WTC11 (cell line): ENCODE measurements at regions not wholly inside any gene's neighbourhood (a gene's known extent, or its start where the extent isn't known, plus 50 kb on each side); places are given as distances from the start of the nearest gene placed in this dataset.

Source experiments
- ATAC-seq: fragments of 200-7000 bp; cut with Tn5 transposase; 2 replicates; pipeline ENCODE4 v1.10.0; 2021; ENCODE audit warnings: mild to moderate bottlenecking, moderate library complexity
- CTCF ChIA-PET: fragments of 300-600 bp; sonication (Branson Sonifier 250); formaldehyde crosslinking; loops from one replicate; lab custom pipeline; 2021; ENCODE audit warnings: antibody characterized with exemption; lab: Charles Lee
- POLR2A ChIA-PET: fragments of 350-600 bp; sonication (Branson Sonifier 250); formaldehyde crosslinking; loops from one replicate; lab custom pipeline; 2021; ENCODE audit warnings: antibody characterized with exemption; lab: Charles Lee
- DNase-seq: peaks from one replicate; pipeline ENCODE4 v3.0.0; 2021; ENCODE audit warnings: low spot score
- H3K27ac Mint-ChIP-seq: 2 replicates; pipeline ENCODE4 v1.8.0; 2021; ENCODE audit warnings: mixed read lengths
- H3K27me3 Mint-ChIP-seq: 2 replicates; pipeline ENCODE4 v1.8.0; 2021; ENCODE audit warnings: low read depth, mild to moderate bottlenecking, moderate library complexity, mixed read lengths
- H3K36me3 Mint-ChIP-seq: 2 replicates; pipeline ENCODE4 v1.8.0; 2021; ENCODE audit warnings: mixed read lengths
- H3K4me1 Mint-ChIP-seq: 2 replicates; pipeline ENCODE4 v1.8.0; 2022; ENCODE audit warnings: mixed read lengths
- H3K4me3 Mint-ChIP-seq: 2 replicates; pipeline ENCODE4 v1.8.0; 2021; ENCODE audit warnings: mild to moderate bottlenecking, moderate library complexity, mixed read lengths
- H3K9me3 Mint-ChIP-seq: 2 replicates; pipeline ENCODE4 v1.8.0; 2021; ENCODE audit warnings: mixed read lengths
- GABPB1 ChIP-seq: sonication (generic); formaldehyde crosslinking; IDR thresholded peaks from 2 replicates; pipeline ENCODE4 v1.8.1; 2023; ENCODE audit warnings: mild to moderate bottlenecking, missing genetic modification reagents
- JUN ChIP-seq: sonication (generic); formaldehyde crosslinking; IDR thresholded peaks from 2 replicates; pipeline ENCODE4 v1.8.0; 2023; ENCODE audit warnings: mild to moderate bottlenecking, missing genetic modification reagents
- MLX ChIP-seq: sonication (generic); formaldehyde crosslinking; IDR thresholded peaks from 2 replicates; pipeline ENCODE4 v1.8.1; 2023; ENCODE audit warnings: mild to moderate bottlenecking, missing genetic modification reagents, moderate library complexity
- MXD4 ChIP-seq: fragments of 250-450 bp; sonication (Bioruptor Pico); IDR thresholded peaks from 2 replicates; pipeline ENCODE4 v1.8.0; 2021; ENCODE audit warnings: mild to moderate bottlenecking, moderate library complexity, borderline replicate concordance
- NFATC4 ChIP-seq: fragments of 250-450 bp; sonication (Bioruptor Pico); IDR thresholded peaks from 2 replicates; pipeline ENCODE4 v1.9.0; 2021; ENCODE audit warnings: mild to moderate bottlenecking
- NFE2L1 ChIP-seq: sonication (generic); formaldehyde crosslinking; IDR thresholded peaks from 2 replicates; pipeline ENCODE4 v1.8.1; 2023; ENCODE audit warnings: missing genetic modification reagents
- PREB ChIP-seq: sonication (generic); formaldehyde crosslinking; IDR thresholded peaks from 2 replicates; pipeline ENCODE4 v1.8.1; 2022; ENCODE audit warnings: mild to moderate bottlenecking, missing genetic modification reagents, moderate library complexity, borderline replicate concordance
- PRRX2 ChIP-seq: fragments of 250-450 bp; sonication (Bioruptor Pico); IDR thresholded peaks from 2 replicates; pipeline ENCODE4 v1.8.0; 2021; ENCODE audit warnings: mild to moderate bottlenecking
- SMAD3 ChIP-seq: sonication (generic); formaldehyde crosslinking; IDR thresholded peaks from 2 replicates; pipeline ENCODE4 v1.8.0; 2022; ENCODE audit warnings: missing genetic modification reagents, mild to moderate bottlenecking, borderline replicate concordance
- SMAD4 ChIP-seq: sonication (generic); formaldehyde crosslinking; IDR thresholded peaks from 2 replicates; pipeline ENCODE4 v1.8.0; 2022; ENCODE audit warnings: mild to moderate bottlenecking, missing genetic modification reagents
- TCF7 ChIP-seq: sonication (generic); formaldehyde crosslinking; IDR thresholded peaks from 2 replicates; pipeline ENCODE4 v1.8.0; 2022; ENCODE audit warnings: mild to moderate bottlenecking, low read depth, missing genetic modification reagents, moderate library complexity
- TEAD4 ChIP-seq: sonication (generic); formaldehyde crosslinking; IDR thresholded peaks from 2 replicates; pipeline ENCODE4 v1.8.0; 2022; ENCODE audit warnings: mild to moderate bottlenecking, missing genetic modification reagents
- ZBTB43 ChIP-seq: sonication (generic); formaldehyde crosslinking; IDR thresholded peaks from 2 replicates; pipeline ENCODE4 v1.8.1; 2023; ENCODE audit warnings: mild to moderate bottlenecking, missing genetic modification reagents
- ZNF219 ChIP-seq: sonication (generic); formaldehyde crosslinking; IDR thresholded peaks from 2 replicates; pipeline ENCODE4 v1.8.0; 2023; ENCODE audit warnings: missing genetic modification reagents, mild to moderate bottlenecking, borderline replicate concordance
- ZNF232 ChIP-seq: sonication (generic); formaldehyde crosslinking; IDR thresholded peaks from 2 replicates; pipeline ENCODE4 v1.8.0; 2022; ENCODE audit warnings: mild to moderate bottlenecking, missing genetic modification reagents
- ZNF396 ChIP-seq: fragments of 250-450 bp; sonication (Bioruptor Pico); IDR thresholded peaks from 2 replicates; pipeline ENCODE4 v1.8.0; 2021; ENCODE audit warnings: mild to moderate bottlenecking, moderate library complexity, borderline replicate concordance
- TF ChIP-seq, protein P1 (sequence below): sonication (generic); formaldehyde crosslinking; IDR thresholded peaks from 2 replicates; pipeline ENCODE4 v1.8.1; 2023; ENCODE audit warnings: mild to moderate bottlenecking, moderate library complexity, missing genetic modification reagents
- TF ChIP-seq, protein P2 (sequence below): fragments of 250-450 bp; sonication (Bioruptor Pico); IDR thresholded peaks from 2 replicates; pipeline ENCODE4 v1.9.0; 2021; ENCODE audit warnings: mild to moderate bottlenecking, borderline replicate concordance
- TF ChIP-seq, protein P3 (sequence below): fragments of 250-450 bp; sonication (Bioruptor Pico); IDR thresholded peaks from 2 replicates; pipeline ENCODE4 v2.1.2; 2022; ENCODE audit warnings: mild to moderate bottlenecking, moderate library complexity

DNA sequence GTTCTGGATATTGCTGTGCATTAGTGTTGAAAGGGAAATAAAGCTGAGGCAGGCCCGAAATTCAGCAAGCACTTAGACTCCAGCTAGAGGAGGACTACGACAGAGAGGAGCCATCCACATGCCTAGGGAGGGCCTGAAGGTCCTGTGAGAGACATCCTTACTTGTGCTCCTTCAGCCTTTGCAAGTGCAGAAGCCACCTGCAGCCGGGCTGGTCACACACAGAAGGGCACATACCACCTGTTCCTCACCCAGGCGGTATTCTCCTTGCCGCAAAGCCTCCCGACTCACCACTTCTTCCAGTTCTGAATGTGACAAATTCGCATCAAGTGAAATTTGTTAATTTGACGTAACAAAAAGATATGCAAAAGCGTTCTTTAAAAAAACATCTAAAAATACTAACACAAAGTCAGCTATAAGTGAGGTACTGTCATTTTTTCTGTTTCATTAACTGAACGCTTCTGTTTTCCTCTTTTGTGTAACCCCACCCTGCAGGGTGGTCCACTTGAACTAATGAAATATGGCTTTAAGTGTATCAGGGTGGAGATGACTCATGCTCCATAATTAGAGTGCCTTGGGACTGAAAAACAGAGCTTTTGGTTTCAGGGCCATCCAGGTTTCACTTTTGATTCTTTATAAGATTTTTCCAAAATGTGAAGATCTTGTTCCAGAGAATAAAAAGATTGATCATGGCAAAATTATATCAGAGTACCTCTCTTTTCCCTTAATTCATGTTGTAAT lies 467.9 kb upstream of the ATP11B start:
- TF ChIP-seq JUN (CRISPR knock-in tag) (no peak), ZBTB43 (CRISPR knock-in tag) (no peak), PRRX2 (no peak), PREB (CRISPR knock-in tag) (no peak), NFATC4 (no peak), ZNF219 (CRISPR knock-in tag) (no peak), ZNF396 (CRISPR knock-in tag) (no peak), MLX (no peak), GABPB1 (no peak), ZNF232 (CRISPR knock-in tag) (no peak), SMAD4 (CRISPR knock-in tag) (no peak), NFE2L1 (CRISPR knock-in tag) (no peak), SMAD3 (CRISPR knock-in tag) (no peak), MXD4 (no peak), TCF7 (CRISPR knock-in tag) (no peak), TEAD4 (CRISPR knock-in tag) (no peak)
- TF ChIP-seq, protein P1, sequence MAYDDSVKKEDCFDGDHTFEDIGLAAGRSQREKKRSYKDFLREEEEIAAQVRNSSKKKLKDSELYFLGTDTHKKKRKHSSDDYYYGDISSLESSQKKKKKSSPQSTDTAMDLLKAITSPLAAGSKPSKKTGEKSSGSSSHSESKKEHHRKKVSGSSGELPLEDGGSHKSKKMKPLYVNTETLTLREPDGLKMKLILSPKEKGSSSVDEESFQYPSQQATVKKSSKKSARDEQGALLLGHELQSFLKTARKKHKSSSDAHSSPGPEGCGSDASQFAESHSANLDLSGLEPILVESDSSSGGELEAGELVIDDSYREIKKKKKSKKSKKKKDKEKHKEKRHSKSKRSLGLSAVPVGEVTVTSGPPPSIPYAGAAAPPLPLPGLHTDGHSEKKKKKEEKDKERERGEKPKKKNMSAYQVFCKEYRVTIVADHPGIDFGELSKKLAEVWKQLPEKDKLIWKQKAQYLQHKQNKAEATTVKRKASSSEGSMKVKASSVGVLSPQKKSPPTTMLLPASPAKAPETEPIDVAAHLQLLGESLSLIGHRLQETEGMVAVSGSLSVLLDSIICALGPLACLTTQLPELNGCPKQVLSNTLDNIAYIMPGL (CRISPR knock-in tag) = no peak
- TF ChIP-seq, protein P2, sequence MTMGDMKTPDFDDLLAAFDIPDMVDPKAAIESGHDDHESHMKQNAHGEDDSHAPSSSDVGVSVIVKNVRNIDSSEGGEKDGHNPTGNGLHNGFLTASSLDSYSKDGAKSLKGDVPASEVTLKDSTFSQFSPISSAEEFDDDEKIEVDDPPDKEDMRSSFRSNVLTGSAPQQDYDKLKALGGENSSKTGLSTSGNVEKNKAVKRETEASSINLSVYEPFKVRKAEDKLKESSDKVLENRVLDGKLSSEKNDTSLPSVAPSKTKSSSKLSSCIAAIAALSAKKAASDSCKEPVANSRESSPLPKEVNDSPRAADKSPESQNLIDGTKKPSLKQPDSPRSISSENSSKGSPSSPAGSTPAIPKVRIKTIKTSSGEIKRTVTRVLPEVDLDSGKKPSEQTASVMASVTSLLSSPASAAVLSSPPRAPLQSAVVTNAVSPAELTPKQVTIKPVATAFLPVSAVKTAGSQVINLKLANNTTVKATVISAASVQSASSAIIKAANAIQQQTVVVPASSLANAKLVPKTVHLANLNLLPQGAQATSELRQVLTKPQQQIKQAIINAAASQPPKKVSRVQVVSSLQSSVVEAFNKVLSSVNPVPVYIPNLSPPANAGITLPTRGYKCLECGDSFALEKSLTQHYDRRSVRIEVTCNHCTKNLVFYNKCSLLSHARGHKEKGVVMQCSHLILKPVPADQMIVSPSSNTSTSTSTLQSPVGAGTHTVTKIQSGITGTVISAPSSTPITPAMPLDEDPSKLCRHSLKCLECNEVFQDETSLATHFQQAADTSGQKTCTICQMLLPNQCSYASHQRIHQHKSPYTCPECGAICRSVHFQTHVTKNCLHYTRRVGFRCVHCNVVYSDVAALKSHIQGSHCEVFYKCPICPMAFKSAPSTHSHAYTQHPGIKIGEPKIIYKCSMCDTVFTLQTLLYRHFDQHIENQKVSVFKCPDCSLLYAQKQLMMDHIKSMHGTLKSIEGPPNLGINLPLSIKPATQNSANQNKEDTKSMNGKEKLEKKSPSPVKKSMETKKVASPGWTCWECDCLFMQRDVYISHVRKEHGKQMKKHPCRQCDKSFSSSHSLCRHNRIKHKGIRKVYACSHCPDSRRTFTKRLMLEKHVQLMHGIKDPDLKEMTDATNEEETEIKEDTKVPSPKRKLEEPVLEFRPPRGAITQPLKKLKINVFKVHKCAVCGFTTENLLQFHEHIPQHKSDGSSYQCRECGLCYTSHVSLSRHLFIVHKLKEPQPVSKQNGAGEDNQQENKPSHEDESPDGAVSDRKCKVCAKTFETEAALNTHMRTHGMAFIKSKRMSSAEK (CRISPR knock-in tag) = no peak
- TF ChIP-seq, protein P3, sequence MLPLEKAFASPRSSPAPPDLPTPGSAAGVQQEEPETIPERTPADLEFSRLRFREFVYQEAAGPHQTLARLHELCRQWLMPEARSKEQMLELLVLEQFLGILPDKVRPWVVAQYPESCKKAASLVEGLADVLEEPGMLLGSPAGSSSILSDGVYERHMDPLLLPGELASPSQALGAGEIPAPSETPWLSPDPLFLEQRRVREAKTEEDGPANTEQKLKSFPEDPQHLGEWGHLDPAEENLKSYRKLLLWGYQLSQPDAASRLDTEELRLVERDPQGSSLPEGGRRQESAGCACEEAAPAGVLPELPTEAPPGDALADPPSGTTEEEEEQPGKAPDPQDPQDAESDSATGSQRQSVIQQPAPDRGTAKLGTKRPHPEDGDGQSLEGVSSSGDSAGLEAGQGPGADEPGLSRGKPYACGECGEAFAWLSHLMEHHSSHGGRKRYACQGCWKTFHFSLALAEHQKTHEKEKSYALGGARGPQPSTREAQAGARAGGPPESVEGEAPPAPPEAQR (CRISPR knock-in tag) = no peak
- TF ChIP-seq, all 79 proteins: peak for 0
- DNase-seq (no peak), ATAC-seq (peak; percentile 24)
- H3K27me3 Mint-ChIP-seq = no peaks in the 10 kb centered on the region; the same call in 1 of the 2 replicates
- H3K36me3 Mint-ChIP-seq = peaks cover 5% of the 10 kb centered on the region
- CTCF ChIA-PET = no interaction called here
- peaks cover 67% of the 10 kb centered on the region for H3K4me1 Mint-ChIP-seq
- no peak overlapping the region for H3K4me3 Mint-ChIP-seq
- H3K9me3 Mint-ChIP-seq = peaks cover 9% of the 10 kb centered on the region
- no peak overlapping the region for H3K27ac Mint-ChIP-seq
- POLR2A ChIA-PET = no interaction called here
